NCI-H510A (cell line): ENCODE measurements at regions not wholly inside any gene's neighbourhood (a gene's known extent, or its start where the extent isn't known, plus 50 kb on each side); places are given as distances from the start of the nearest gene placed in this dataset.
"Not testable (repeated sequence)": the region's sequence is repeated elsewhere in the genome, so short reads cannot be mapped to it uniquely, and the experiment has no call there.

Source experiments
- DNase-seq: peaks from one replicate; lab custom pipeline; 2025; lab: John Stamatoyannopoulos, UW

DNA sequence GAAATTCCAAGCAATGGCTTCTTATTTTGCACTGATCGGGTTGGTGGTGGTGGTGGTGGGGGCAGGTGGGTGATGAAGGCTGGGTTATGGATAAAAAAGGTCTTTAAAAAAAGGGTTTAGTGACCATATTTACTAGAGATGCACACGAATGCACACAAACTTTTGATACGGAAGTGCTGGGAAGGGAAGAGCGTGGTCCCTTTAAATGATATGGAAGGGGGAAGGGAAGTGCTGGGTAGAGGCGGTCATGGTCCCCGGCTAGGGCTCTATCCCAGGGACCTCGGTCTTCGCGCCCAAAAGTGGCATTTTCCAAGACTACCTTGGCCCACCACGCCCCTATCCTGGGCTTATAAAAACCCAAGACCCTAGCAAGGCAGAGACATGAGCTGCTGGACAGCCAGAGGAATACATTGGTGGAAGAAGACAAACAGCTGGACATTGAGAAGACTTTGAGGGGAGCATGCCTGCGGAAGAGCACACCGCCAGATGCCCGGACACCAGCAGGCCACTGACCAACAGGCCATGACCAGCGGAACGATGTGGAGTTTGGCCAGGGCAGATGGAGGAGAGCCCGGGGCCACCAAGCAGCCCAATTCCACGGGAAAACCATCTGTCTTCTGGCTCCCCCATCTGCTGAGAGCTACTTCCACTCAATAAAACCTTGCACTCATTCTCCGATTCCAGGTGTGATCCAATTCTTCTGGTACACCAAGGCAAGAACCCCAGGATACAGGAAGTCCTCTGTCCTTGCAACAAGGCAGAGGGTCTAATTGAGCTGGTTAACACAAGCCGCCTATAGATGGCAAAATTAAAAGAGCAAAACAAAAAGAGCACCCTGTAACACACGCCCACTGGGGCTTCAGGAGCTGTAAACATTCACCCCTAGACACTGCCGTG, 1720.2 kb downstream of the MRPL39 start:
- no peak for DNase-seq

DNA sequence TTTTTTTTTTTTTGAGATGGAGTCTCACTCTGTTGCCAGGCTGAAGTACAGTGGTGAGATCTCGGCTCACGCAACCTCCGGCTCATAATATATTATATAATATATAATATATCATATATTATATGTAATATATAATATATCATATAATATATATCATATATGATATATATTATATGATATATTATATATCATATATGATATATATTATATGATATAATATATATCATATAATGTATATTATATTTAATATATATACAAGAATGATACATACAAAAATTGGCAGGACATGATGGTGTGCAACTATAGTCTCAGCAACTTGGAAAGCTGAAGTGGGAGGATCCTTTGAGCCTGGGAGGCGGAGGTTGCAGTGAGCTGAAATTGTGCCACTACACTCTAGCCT, 1725.5 kb downstream of the MRPL39 start:
- no peak for DNase-seq

DNA sequence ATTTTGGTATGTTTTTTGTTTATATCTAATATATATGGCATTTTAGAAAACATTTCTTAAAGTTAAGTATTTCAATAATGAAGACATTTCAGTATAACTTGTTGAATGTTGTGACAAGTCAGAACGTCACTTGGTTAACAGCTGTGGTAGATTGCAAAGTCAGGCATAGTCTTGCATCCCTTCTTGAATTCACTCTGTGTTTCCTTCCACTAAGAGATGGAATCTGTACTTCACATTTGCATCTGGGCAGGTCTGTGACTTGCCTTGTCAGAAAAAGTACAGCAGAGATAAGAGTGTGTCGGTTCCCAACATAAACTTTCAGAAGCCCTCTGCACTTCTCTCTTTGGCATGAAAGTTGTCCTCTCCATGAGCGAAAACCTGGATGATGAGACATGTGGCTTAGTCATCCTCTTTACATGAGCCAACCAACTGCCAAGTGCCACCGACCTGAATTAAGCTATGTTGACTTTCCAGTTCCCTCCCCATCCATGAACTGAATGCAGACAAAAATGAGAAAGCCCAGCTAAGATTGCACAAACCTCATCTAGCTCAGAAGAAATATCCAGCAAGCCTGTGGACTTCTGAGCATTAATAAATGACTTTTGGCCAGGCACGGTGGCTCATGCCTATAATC, 1730.2 kb downstream of the MRPL39 start:
- no peak for DNase-seq

DNA sequence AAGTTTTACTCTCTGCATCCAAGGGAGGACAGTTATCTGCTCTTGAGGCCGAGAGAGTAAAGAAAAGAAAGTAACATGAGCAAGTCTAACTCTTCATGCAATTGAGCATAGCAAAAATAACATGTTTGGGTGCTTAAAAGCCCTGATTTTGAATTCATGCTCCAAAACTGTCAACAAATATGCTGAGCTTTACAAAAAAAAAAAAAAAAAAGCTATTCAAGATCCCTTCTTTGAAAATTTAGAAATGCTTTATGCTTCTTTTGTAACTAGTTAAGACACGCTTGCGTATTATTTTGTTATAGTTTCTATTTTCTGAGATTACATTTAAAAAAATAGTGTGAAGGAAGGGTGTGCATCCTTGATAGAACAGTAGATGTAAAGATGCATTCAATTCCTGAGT, 1733.0 kb downstream of the MRPL39 start:
- no peak for DNase-seq

DNA sequence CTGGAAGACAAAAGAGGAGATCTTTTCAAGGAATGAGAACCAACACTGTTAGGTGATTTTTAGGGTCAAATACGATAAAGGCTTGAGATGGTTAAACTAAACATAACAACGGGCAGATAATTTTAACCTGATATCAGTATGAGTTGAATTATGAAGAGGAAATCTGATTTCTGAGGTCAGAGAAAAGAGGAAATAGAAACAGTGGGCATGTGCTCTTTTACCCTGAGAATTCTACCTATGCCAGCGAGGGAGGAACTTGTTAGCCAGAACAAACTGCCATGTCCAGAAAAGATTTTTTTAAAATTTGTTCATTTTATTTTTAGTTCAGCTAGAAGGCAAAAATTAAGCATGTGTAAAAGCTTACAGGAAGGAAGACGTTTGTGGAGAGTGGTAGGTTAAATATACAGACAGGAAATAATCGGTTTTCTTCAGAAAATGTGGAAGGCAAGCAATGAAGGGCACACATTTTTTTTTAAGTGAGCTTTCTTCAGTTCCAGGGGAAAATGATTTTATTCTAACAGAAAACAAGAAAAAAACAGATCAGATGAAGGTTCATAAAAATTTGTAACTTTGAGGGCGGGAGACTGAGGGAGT, 1745.3 kb downstream of the MRPL39 start:
- DNase-seq, result no peak

DNA sequence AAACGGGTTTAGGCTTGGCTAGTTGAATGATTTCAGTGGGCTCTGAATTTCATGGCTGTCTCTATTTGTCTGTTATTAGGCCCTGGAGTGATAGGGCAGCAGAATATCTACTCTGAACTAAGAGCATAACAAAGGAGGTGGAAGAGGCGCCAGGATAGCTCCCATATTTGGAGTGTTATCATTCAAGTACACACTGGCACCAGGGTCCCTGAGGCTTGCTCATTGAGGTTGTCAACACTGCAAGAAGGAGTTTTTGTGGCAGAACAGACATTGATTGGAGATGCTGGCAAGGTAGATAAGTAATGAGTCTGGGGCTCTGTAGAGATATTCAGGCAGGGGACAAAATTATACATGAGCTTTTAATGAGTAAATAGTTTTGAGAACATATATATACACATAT, 1748.4 kb downstream of the MRPL39 start:
- DNase-seq, result no peak

DNA sequence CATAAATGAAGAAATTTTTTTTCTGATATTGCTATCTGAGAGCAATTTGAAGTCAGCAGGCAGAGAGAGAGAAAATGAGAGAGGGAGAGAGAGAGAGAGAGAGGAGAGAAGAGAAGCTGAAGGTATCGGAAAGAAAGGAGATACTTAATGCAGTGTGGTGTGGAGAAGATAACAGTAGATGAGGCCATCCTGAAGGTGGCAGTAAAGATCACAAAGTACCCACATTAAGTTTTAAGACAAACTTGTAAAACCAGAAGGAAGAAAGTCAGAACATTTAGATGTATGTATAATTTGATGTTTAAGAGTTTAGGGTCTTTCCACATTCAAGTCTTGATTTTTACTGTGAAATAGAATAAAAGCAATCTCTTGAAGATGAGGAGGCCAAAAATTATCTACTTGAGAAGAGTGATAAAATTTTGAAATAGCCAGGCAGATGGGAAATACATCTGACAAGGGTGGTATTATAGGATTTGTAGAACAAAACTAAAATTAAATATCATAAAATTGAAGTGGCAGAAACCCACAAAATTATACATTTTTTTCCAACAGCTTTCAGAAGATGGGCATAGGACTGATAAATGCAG, 1753.4 kb downstream of the MRPL39 start:
- DNase-seq, result no peak

DNA sequence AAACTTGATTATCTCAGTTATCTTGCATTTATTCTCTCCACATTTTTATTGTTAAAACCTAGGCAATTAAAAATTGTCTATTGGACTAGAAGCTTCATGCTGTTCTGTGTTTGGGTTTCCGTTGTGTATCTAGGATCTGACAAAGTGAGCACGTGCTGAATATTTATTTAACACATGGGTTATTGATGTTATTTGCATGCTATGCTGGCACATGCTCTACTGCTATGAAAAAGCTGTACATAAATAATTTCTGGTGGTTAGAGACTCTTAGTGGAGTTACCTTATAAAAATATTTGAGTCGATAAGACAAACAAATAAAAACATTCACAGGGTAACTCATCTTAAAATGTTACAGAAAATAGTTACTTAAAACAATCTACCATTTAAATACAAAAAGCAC, 1769.7 kb downstream of the MRPL39 start:
- no peak for DNase-seq

DNA sequence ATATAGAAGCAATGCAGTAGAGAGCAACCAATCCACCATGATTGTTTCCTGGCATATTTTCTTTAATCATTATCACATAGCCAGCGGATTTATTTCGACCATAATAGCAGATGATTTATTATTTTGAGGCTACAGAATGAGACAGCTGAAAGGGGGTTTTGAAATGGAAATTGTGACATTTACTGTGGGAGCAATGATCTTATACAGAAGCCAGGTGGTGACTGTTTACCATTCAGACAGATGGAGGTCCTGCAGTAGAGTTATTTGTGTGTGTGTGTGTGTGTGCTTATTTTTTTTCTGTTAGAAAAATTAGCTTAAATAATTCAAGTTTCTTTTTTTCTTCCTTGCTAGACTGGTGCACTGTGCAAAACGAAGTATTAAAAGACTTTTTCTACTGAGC, 1784.5 kb downstream of the MRPL39 start:
- no peak for DNase-seq

DNA sequence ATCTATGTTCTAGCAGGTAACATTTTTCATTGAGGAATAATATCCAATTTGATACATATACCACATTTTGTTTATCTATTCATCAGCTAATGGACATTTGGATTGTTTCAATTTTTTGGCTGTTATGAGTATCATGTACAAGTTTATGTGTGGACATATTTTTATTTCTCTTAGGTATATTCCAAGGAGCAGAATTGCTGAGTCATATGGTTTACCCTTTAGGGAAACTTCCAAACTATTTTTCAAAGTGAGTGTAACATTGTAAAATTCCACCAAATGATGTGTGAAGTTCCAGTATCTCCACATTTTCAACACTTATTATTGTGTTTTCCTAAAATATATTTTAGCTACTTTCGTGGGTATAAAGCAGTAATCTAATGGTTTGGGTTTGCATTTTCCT, 1789.9 kb downstream of the MRPL39 start:
- no peak for DNase-seq

DNA sequence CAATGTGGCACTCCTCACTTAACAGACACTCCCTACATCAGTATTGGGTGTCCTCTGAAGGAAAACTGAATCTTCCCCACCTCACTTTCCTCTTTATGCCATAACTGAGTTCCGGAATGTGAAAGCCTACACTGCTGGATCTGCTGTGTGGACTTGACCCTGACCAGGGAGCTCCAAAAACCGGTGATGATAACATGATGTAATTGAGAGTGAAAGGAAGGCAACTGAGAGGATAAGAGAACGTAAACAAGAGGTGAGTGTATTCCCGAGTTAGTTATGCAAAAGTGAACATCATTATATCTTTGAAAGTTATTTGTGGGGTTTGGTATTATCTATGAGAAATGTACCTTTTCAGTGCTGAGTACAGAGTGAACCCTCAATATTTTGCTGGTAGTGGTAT, 1794.8 kb downstream of the MRPL39 start:
- no peak for DNase-seq

DNA sequence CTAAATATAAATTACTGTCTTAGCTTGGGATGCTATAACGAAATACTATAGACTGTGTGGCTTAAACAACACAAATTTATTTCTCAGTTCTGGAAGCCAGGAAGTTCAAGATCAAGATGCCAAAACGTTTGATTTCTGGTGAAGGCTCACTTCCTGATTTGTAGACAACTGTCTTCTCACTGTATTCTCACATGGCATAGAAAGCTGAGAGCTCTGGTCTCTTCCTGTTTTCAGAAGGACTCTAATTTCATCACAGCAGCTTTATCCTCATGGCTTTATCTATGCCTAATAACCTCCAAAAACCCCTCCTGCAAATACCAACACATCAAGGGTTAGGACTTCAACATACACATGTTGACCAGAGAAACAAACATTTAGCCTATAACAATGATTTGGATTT, 1795.5 kb downstream of the MRPL39 start:
- no peak for DNase-seq

DNA sequence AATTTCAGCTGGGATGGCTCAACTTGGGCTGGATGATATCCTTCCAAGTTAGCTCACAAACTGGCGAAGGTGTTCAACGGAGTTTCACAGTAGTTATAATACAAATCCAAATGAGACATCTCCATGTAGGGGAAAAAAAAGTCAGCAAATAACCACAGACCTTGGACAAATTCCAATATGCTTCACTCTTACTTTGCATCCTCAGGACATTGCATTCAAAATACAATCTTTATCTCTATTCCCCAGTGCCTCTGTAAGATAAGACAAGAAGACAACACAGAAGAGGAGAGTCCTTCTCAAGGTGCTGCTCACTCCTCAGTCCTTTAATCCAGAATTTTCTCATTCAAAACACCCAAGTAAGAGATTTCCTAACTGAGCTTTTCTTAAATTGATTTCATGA, 1797.7 kb downstream of the MRPL39 start:
- no peak for DNase-seq

DNA sequence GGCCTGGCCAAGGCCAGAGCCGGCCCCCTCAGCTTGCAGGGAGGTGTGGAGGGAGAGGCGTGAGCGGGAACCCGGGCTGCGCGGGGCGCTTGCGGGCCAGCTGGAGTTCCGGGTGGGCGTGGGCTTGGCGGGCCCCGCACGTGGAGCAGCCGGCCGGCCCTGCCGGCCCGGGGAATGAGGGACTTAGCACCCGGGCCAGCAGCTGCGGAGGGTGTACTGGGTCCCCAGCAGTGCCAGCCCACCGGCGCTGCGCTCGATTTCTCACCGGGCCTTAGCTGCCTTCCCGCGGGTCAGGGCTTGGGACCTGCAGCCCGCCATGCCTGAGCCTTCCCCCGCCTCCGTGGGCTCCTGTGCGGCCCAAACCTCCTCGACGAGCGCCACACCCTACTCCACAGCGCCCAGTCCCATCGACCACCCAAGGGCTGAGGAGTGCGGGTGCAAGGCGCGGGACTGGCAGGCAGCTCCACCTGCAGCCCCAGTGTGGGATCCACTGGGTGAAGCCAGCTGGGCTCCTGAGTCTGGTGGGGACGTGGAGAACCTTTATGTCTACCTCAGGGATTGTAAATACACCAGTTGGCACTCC, 1800.2 kb downstream of the MRPL39 start:
- not testable (repeated sequence) for DNase-seq

DNA sequence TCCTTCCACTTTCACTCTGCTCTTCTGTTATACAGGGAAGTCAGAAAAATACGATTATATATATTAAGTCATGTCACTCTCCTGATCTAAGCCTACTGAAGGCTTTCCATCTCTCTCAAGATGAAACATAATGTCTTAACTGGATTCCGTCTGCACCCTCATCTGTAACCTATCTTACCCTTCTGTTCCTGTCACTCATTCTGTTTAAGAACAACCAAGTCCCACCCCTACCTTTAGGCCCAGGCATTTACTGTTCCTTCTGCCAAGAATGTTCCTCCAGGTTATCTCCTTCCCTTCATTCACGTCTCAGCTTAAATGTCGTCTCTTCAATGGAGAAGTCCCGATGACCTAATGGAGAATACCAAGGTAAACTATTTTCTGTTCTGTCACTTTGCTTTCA, 1802.4 kb downstream of the MRPL39 start:
- no peak for DNase-seq

DNA sequence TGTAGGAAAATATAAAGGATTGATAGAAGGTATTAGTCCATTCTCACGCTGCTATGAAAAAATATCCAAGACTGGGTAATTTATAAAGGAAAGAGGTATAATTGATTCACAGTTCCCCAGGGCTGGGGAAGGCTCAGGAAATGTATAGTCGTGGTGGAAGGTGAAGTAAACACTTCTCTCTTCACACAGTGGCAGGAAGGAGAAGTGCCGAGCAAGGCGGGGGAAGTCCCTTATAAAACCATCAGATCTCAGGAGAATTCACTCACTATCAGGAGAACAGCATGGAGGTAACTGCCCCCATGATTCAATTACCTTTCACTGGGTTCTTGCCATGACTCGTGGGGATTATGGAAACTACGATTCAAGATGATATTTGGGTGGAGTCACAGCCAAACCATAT, 1806.0 kb downstream of the MRPL39 start:
- no peak for DNase-seq

DNA sequence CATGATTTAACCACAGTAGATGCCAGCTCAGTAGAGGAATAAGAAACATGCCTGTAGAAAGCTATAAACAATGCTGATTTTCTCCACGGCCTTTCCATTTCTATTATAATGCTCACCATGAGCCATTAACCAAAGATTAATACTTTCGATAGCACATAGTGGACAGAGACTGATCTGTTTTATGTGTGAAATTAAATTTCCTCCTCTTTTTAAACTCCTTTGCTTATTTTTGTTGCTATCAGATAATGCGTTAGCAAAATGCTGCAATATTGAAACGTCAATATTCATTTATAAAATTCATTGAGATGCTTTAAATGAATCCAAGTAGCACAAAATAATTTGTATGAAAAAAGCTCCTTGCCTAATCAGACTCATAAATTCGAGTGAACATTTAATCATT, 1807.9 kb downstream of the MRPL39 start:
- no peak for DNase-seq

DNA sequence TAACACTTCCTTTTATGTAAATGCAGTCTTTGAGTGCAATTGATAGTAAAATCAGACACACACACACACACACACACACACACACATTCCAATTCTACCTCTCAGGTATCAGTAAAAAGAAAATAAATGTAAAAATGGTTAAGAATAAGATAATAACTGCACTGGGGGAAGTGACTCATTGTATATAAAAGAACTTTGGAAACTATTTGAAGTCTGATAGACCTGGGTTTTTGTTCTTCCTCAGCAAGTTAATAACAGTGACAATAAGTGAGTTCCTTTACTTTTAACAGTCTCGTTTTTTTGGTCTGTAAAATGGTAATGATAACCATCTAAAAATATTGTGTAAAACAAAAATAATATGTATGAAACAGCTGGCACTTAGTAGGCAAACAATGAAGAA, 1815.0 kb downstream of the MRPL39 start:
- DNase-seq, result no peak

DNA sequence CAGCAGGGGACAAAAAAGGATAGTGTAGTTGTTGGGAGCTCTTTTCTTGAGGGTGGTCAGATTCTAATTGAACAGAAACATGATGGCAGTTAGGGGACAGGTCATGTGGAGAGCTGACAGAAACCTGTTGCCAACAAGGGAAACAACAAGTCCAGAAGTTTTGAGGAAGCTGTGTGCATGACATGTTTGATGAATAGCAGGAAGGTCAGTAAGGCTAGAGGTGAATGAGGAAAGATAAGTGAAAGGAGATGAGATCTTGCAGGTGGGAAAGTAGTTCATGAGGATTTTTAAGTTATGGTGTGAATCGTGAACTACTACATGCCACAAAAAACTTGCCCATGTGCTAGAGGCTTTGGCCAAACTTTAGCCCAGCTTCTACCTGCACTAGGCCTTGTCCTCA, 1817.4 kb downstream of the MRPL39 start:
- no peak for DNase-seq

DNA sequence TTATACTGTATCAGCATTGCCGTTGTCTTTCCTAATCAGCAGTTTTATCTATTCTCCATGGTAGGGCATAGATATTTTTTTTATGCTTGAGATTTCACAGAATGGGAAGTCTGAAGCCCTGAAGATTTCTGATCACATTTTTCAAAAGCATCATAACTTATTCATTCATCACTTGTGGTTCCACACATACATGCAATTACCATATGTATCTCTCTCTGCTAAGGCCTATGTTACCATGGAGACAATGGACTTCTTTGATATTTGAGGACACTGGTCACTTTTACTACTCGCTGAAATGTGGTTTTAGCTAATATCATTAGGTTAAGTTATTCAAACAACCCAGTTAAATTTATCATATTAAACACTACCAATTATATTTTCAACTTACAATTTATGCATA, 1827.0 kb downstream of the MRPL39 start:
- DNase-seq, result no peak

DNA sequence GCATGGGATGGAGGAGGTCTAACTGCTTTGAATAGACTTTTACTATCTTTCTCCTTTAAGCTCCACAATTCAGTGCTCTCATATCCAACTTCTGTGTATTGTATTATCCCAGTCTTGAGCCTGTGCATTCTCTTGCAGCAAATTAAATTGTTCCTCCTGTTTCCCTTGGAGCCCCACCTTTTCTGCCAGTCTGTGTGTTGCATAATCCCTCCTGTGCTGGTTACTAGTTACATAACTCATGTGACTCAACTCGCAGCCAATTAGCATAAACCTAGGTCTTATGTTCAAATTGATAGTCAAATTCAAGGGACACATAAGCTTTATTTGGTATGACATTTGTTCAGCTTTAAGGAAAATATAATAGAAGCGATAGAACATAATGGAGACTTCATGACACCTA, 1863.5 kb downstream of the MRPL39 start:
- no peak for DNase-seq

DNA sequence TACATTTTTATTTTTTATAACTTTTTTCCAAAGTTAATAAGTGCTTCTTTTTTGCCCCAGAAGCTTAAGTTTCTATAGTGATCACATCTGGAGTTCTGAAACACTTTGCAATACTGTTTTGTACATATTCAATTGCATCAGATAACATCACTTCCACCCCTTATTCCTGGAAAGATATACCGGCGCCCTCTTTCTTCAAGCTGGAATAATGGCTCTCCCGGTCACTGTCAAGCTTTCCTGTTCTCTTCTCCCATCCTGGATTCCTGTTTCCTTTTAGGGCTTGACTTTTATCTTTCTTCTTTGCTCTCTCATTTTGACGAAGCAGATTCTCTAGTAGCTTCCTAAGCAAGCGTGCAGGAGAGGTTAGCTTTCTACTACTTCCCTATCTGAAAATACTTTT, 1866.8 kb downstream of the MRPL39 start:
- no peak for DNase-seq

DNA sequence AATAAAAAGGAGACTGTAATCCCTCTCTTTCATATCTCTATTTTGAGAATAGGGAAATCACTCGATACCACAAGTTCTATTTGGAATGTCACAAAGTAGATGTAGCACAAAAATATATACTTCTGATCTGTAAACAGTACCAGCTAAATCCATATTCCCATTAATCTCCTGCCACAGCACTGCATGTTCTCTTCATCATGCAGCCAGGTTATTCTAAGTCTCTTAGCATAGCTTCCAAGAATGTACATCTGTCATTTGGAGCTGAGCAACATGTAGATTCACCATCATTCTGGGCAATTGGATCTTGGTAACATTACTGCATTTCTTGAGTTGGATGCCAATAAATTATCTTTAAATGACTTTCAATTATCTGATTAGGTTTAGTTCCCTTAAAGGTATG, 1874.5 kb downstream of the MRPL39 start:
- no peak for DNase-seq
